Fibroblast of pulmonary artery (primary cell): ENCODE measurements at regions not wholly inside any gene's neighbourhood (a gene's known extent, or its start where the extent isn't known, plus 50 kb on each side); places are given as distances from the start of the nearest gene placed in this dataset.

Experiments
- DNase-seq: peaks from one replicate; pipeline ENCODE4 v3.0.0-alpha.2; 2010; ENCODE audit warnings: low read depth
- H3K4me3 ChIP-seq: replicated peaks from 2 replicates; pipeline ENCODE4 v1.5.1; 2011; ENCODE audit warnings: low read depth, mild to moderate bottlenecking, control low read depth, low read length, moderate library complexity
- TF ChIP-seq, protein P1 (sequence below): IDR thresholded peaks from 2 replicates; pipeline ENCODE4 v1.5.1; 2011; ENCODE audit warnings: mild to moderate bottlenecking, control low read depth, low read length, inconsistent platforms; ENCODE audit errors: missing control alignments

- DNase-seq, result no peak
- H3K4me3 ChIP-seq, result no peak overlapping the region
- TF ChIP-seq, protein P1, sequence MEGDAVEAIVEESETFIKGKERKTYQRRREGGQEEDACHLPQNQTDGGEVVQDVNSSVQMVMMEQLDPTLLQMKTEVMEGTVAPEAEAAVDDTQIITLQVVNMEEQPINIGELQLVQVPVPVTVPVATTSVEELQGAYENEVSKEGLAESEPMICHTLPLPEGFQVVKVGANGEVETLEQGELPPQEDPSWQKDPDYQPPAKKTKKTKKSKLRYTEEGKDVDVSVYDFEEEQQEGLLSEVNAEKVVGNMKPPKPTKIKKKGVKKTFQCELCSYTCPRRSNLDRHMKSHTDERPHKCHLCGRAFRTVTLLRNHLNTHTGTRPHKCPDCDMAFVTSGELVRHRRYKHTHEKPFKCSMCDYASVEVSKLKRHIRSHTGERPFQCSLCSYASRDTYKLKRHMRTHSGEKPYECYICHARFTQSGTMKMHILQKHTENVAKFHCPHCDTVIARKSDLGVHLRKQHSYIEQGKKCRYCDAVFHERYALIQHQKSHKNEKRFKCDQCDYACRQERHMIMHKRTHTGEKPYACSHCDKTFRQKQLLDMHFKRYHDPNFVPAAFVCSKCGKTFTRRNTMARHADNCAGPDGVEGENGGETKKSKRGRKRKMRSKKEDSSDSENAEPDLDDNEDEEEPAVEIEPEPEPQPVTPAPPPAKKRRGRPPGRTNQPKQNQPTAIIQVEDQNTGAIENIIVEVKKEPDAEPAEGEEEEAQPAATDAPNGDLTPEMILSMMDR, result no peak
Measured at GRCh38 chr14:98909251-98909944, 362.6 kb downstream of the BCL11B start.

GRCh38 chr14:98910061-98910460, 361.9 kb downstream of the BCL11B start:
- TF ChIP-seq, protein P1, result no peak
- DNase-seq, result no peak

GRCh38 chr14:98912655-98913054, 359.3 kb downstream of the BCL11B start:
- H3K4me3 ChIP-seq, result no peak overlapping the region
- TF ChIP-seq, protein P1, result no peak
- no peak for DNase-seq

More at GRCh38 chr14:98910061-98910460, 361.9 kb downstream of the BCL11B start:
- H3K4me3 ChIP-seq, result no peak overlapping the region

- no peak for DNase-seq
- TF ChIP-seq, protein P1, result no peak
- no peak overlapping the region for H3K4me3 ChIP-seq
Measured at GRCh38 chr14:98913967-98914650, 357.9 kb downstream of the BCL11B start.

GRCh38 chr14:98914942-98915341, 357.1 kb downstream of the BCL11B start:
- H3K4me3 ChIP-seq, result no peak overlapping the region
- DNase-seq, result no peak
- TF ChIP-seq, protein P1, result no peak

DNA sequence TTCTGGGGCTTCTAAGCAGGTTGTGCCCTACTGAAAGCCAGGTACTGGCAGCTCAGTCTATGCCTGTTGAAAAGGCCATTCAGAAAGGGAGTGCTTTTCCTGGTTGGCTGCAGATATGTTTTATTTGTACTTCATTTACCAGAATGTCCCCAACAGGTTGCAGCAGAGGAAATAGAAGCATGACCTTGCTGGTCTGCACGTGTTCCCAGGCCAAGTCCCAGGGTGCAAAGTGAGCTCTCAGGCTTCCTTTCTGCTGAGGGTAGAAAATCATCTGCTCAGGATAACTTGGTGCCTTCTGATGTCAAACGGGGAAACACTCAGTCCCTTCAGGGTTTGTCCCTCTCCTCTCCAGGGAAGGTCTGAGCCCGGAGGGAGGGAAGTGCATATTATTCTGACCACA, 356.4 kb downstream of the BCL11B start:
- TF ChIP-seq, protein P1, result no peak
- no peak overlapping the region for H3K4me3 ChIP-seq
- DNase-seq, result no peak

GRCh38 chr14:98916036-98916435, 356.0 kb downstream of the BCL11B start:
- TF ChIP-seq, protein P1, result no peak
- no peak overlapping the region for H3K4me3 ChIP-seq
- DNase-seq, result no peak
